ENCODE measurements at regions not wholly inside any gene's neighbourhood (a gene's known extent, or its start where the extent isn't known, plus 50 kb on each side); places are given as distances from the start of the nearest gene placed in this dataset.

DNA sequence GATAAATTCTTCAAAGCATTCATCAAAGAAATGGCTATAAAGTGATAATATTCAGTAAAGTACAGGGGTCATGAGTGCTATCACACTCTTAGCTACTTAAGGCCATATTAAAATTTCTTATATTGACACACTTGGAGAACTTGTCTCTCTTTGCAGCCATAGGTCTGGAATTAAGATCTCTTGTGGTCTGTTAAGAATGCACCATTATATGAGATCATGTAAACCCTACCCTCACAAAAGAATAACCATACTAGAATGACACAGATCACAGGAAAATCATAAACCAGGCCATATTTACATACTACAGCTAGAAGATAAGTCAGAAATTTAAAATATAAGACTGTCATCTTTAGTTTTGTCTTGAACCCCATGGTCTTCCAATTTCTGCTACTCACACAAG is 434.3 kb downstream of the PDGFC start:
- no peak overlapping the region for H3K27ac ChIP-seq

DNA sequence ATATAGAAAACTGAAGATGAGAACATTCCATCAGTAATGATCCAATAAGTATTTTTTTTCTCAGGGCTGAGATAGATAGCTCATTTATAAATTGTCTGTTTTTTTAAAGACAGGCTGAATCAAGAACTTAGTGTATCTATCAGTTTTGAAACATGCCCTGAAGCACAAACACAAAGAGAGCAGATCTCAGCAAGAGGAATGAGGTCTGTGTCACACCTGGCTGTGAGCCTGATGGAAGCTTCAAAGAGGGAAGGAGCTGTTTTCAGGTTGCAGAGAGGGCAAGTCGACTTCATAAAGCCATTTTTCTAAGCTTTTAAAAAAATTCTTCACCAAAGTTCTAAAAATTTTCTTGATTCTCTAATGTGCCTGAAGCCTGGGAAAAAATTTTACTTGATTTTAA is 434.9 kb downstream of the PDGFC start:
- H3K27me3 ChIP-seq = no peaks in the 10 kb centered on the region
- H3K27ac ChIP-seq = no peak overlapping the region
- no peak for DNase-seq (ENCODE audit: extremely low spot score in 2 of 2)
- TF ChIP-seq, protein P1, sequence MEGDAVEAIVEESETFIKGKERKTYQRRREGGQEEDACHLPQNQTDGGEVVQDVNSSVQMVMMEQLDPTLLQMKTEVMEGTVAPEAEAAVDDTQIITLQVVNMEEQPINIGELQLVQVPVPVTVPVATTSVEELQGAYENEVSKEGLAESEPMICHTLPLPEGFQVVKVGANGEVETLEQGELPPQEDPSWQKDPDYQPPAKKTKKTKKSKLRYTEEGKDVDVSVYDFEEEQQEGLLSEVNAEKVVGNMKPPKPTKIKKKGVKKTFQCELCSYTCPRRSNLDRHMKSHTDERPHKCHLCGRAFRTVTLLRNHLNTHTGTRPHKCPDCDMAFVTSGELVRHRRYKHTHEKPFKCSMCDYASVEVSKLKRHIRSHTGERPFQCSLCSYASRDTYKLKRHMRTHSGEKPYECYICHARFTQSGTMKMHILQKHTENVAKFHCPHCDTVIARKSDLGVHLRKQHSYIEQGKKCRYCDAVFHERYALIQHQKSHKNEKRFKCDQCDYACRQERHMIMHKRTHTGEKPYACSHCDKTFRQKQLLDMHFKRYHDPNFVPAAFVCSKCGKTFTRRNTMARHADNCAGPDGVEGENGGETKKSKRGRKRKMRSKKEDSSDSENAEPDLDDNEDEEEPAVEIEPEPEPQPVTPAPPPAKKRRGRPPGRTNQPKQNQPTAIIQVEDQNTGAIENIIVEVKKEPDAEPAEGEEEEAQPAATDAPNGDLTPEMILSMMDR (IDR thresholded peaks at IDR 0.05) = no peak
- no peak for TF ChIP-seq POLR2A (IDR thresholded peaks at IDR 0.05)
- no peak for TF ChIP-seq POLR2AphosphoS5 (IDR thresholded peaks at IDR 0.05; ENCODE audit: insufficient read depth in 1 of 2, low read depth in 1 of 2)
- intact Hi-C loops (cut with DNase I) = no loop called here
- no peaks in the 10 kb centered on the region for H3K36me3 ChIP-seq
- H3K4me1 ChIP-seq = no peaks in the 10 kb centered on the region
- H3K9me3 ChIP-seq = no peaks in the 10 kb centered on the region
- H3K4me3 ChIP-seq = no peak overlapping the region

More for the DNA sequence above, 434.3 kb downstream of the PDGFC start:
- Histone ChIP-seq H3K4me1 (no peaks in the 10 kb centered on the region), H3K27me3 (no peaks in the 10 kb centered on the region), H3K9me3 (no peaks in the 10 kb centered on the region), H3K36me3 (no peaks in the 10 kb centered on the region), H3K4me3 (no peak overlapping the region)
- intact Hi-C loops (cut with DNase I) = no loop called here
- TF ChIP-seq, protein P1 (IDR thresholded peaks at IDR 0.05) = no peak
- DNase-seq (ENCODE audit: extremely low spot score in 2 of 2) = no peak

DNA sequence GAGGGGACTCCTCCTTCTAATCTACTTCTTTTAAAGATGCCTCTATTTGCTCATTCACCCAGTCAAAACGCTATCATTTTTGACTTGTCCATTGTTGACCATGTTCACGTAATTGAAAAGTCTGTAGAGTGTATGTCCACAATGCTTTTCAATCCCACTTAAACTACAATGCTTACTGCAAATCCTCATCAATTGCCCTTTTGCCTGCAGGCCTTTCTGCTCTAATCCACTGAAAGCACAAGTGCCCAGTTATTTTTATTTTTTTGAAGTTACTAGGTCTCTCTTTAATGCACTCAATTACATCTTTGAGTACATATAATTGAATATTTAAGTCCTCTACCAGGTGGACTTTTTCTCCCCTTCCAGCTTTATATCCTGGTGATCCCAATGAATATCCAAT is 437.4 kb downstream of the PDGFC start:
- no peaks in the 10 kb centered on the region for H3K27me3 ChIP-seq
- no peaks in the 10 kb centered on the region for H3K4me1 ChIP-seq
- H3K36me3 ChIP-seq = no peaks in the 10 kb centered on the region
- intact Hi-C loops (cut with DNase I) = no loop called here
- DNase-seq (ENCODE audit: extremely low spot score in 2 of 2) = no peak
- no peak overlapping the region for H3K27ac ChIP-seq
- H3K9me3 ChIP-seq = no peaks in the 10 kb centered on the region
- TF ChIP-seq POLR2A (IDR thresholded peaks at IDR 0.05) = no peak
- TF ChIP-seq, protein P1 (IDR thresholded peaks at IDR 0.05) = no peak
- TF ChIP-seq POLR2AphosphoS5 (IDR thresholded peaks at IDR 0.05; ENCODE audit: insufficient read depth in 1 of 2, low read depth in 1 of 2) = no peak
- no peak overlapping the region for H3K4me3 ChIP-seq

DNA sequence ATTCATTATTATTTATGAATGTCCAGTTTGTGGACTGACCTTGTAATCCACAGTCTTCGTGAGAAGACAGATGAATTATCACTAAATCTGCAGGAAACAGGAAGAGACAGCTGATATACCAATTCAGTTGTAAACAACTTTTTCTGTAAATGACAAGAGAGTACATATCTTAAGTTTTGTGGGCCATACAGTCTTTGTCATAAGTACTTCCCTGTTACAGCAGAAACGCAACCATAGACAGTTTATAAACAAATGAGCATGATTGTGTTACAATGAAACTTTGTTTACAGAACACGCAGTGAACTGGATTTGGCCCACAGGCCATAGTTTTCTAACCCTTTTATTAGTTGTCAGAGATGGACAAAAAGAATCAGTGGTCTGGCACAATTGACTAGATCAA is 443.4 kb downstream of the PDGFC start:
- Histone ChIP-seq H3K4me1 (no peaks in the 10 kb centered on the region), H3K4me3 (no peak overlapping the region), H3K27me3 (no peaks in the 10 kb centered on the region), H3K36me3 (no peaks in the 10 kb centered on the region), H3K27ac (no peak overlapping the region), H3K9me3 (no peaks in the 10 kb centered on the region)
- no peak for TF ChIP-seq POLR2A (IDR thresholded peaks at IDR 0.05)
- TF ChIP-seq, protein P1 (IDR thresholded peaks at IDR 0.05) = no peak
- no peak for TF ChIP-seq POLR2AphosphoS5 (IDR thresholded peaks at IDR 0.05; ENCODE audit: insufficient read depth in 1 of 2, low read depth in 1 of 2)
- intact Hi-C loops (cut with DNase I) = no loop called here
- DNase-seq (ENCODE audit: extremely low spot score in 2 of 2) = no peak

DNA sequence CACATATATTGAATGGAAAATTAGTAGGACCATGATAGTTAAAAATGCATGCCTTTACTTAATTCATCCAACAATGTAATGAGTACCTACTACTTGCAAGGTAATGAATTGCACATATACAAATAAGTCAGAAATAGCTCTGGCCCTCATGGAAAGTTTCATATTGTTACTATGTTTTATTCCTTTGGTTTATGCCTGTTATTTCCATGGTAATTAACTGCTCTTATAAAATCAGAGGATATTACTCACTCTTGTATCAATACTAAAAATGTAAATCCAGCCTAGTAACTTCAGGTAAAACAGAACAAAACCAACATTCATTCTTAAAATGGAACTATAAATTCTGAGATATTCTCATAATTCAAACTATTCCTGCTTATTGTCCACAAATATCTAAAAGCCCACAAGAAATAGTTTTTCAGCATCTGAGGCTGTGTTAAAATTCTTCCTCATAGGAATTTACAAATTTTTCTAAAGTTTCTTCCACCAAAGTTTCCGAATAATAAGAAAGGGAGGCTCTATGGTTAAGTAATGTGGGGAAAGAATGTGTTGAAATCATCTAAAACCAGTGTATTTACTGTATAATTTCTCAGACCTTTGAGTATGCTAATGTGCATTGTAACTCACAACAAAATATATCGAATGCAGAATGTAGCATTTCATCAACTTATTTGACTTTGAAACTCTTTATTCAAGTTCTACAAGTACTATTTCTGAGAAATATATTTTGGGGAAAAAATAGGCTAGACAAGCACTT is 444.2 kb downstream of the PDGFC start:
- Histone ChIP-seq H3K36me3 (no peaks in the 10 kb centered on the region), H3K9me3 (no peaks in the 10 kb centered on the region), H3K27ac (no peak overlapping the region), H3K4me1 (no peaks in the 10 kb centered on the region), H3K27me3 (no peaks in the 10 kb centered on the region), H3K4me3 (no peak overlapping the region)
- intact Hi-C loops (cut with DNase I) = no loop called here
- TF ChIP-seq POLR2AphosphoS5 (IDR thresholded peaks at IDR 0.05; ENCODE audit: insufficient read depth in 1 of 2, low read depth in 1 of 2) (no peak), POLR2A (IDR thresholded peaks at IDR 0.05) (no peak)
- TF ChIP-seq, protein P1 (IDR thresholded peaks at IDR 0.05) = no peak
- no peak for DNase-seq (ENCODE audit: extremely low spot score in 2 of 2)
